OCI-LY1 (cell line): ENCODE measurements at regions not wholly inside any gene's neighbourhood (a gene's known extent, or its start where the extent isn't known, plus 50 kb on each side); places are given as distances from the start of the nearest gene placed in this dataset.

ENCODE experiments used
- EZH2 ChIP-seq: fragments of 200-600 bp; sonication (generic), shearing (Covaris generic); IDR thresholded peaks from 2 replicates; pipeline ENCODE4 v1.8.0; 2017; ENCODE audit warnings: borderline replicate concordance, mixed run types, mild to moderate bottlenecking, antibody characterized with exemption, low read length, moderate library complexity, mixed read lengths
- TF ChIP-seq, protein P1 (sequence below): fragments of 200-600 bp; sonication (generic), shearing (Covaris generic); IDR thresholded peaks from 2 replicates; pipeline ENCODE4 v1.5.1; 2017; ENCODE audit warnings: mild to moderate bottlenecking, antibody characterized with exemption, low read length, moderate library complexity, mixed read lengths

GRCh38 chr3:175951047-175951694 is 1092.0 kb downstream of the NAALADL2 start:
- TF ChIP-seq, protein P1, sequence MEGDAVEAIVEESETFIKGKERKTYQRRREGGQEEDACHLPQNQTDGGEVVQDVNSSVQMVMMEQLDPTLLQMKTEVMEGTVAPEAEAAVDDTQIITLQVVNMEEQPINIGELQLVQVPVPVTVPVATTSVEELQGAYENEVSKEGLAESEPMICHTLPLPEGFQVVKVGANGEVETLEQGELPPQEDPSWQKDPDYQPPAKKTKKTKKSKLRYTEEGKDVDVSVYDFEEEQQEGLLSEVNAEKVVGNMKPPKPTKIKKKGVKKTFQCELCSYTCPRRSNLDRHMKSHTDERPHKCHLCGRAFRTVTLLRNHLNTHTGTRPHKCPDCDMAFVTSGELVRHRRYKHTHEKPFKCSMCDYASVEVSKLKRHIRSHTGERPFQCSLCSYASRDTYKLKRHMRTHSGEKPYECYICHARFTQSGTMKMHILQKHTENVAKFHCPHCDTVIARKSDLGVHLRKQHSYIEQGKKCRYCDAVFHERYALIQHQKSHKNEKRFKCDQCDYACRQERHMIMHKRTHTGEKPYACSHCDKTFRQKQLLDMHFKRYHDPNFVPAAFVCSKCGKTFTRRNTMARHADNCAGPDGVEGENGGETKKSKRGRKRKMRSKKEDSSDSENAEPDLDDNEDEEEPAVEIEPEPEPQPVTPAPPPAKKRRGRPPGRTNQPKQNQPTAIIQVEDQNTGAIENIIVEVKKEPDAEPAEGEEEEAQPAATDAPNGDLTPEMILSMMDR: no peak
- TF ChIP-seq EZH2: no peak
